Limb (tissue), 2 donors: ENCODE measurements at regions not wholly inside any gene's neighbourhood (a gene's known extent, or its start where the extent isn't known, plus 50 kb on each side); places are given as distances from the start of the nearest gene placed in this dataset.

Experiments
- DNase-seq, 2 donors: peaks; one replicate each; pipeline ENCODE4 v3.0.0-alpha.2; 2016; ENCODE audit errors: extremely low spot score in 2 of 2

- no peak for DNase-seq
Measured at GRCh38 chr5:39525271-39525670, 100.5 kb upstream of the DAB2 start.

GRCh38 chr5:39523821-39524220 lies 99.0 kb upstream of the DAB2 start:
- DNase-seq = no peak

GRCh38 chr5:39521940-39522590 lies 97.3 kb upstream of the DAB2 start:
- DNase-seq = no peak

GRCh38 chr5:39521098-39521860 lies 96.5 kb upstream of the DAB2 start:
- no peak for DNase-seq

GRCh38 chr5:39520232-39520572 lies 95.4 kb upstream of the DAB2 start:
- DNase-seq = peak in 1 of 2 donors; percentile 90

- DNase-seq = peak in 1 of 2 donors; percentile 49
Measured at GRCh38 chr5:39519566-39520231, 94.9 kb upstream of the DAB2 start.

GRCh38 chr5:39519079-39519478 lies 94.3 kb upstream of the DAB2 start:
- no peak for DNase-seq

- DNase-seq = peak; percentile 51 to 86
Measured at GRCh38 chr5:39518516-39518915, 93.7 kb upstream of the DAB2 start.

- no peak for DNase-seq
Measured at GRCh38 chr5:39517800-39518199, 93.0 kb upstream of the DAB2 start.

GRCh38 chr5:39515881-39516280 lies 91.1 kb upstream of the DAB2 start:
- no peak for DNase-seq

- no peak for DNase-seq
Measured at GRCh38 chr5:39513236-39513635, 88.5 kb upstream of the DAB2 start.

GRCh38 chr5:39506211-39506610 lies 81.4 kb upstream of the DAB2 start:
- DNase-seq = peak in 1 of 2 donors; percentile 50

GRCh38 chr5:39505791-39506190 lies 81.0 kb upstream of the DAB2 start:
- no peak for DNase-seq

GRCh38 chr5:39505363-39505762 lies 80.6 kb upstream of the DAB2 start:
- no peak for DNase-seq

- DNase-seq = no peak
Measured at GRCh38 chr5:39503155-39503554, 78.4 kb upstream of the DAB2 start.

GRCh38 chr5:39502704-39503103 lies 77.9 kb upstream of the DAB2 start:
- no peak for DNase-seq

- DNase-seq = peak; percentile 51 to 81
Measured at GRCh38 chr5:39501397-39501796, 76.6 kb upstream of the DAB2 start.

GRCh38 chr5:39500551-39501175 lies 75.9 kb upstream of the DAB2 start:
- no peak for DNase-seq

- DNase-seq = no peak
Measured at GRCh38 chr5:39498278-39498952, 73.6 kb upstream of the DAB2 start.

GRCh38 chr5:39497322-39497721 lies 72.5 kb upstream of the DAB2 start:
- DNase-seq = no peak

GRCh38 chr5:39495227-39495626 lies 70.4 kb upstream of the DAB2 start:
- no peak for DNase-seq

- DNase-seq = no peak
Measured at GRCh38 chr5:39494534-39494933, 69.8 kb upstream of the DAB2 start.
